GM12874 (cell line): ENCODE measurements at regions not wholly inside any gene's neighbourhood (a gene's known extent, or its start where the extent isn't known, plus 50 kb on each side); places are given as distances from the start of the nearest gene placed in this dataset.

ENCODE experiments used
- CTCF ChIP-seq: IDR thresholded peaks from 2 replicates; pipeline ENCODE4 v1.5.1; 2011; ENCODE audit warnings: low read depth, mild to moderate bottlenecking, control low read depth, low read length, moderate library complexity; ENCODE audit not compliant: insufficient read depth

- no peak for TF ChIP-seq CTCF
These were observed 319.1 kb downstream of the GPAT3 start for GRCh38 chr4:83855044-83855443.

GRCh38 chr4:83852085-83852451, 316.2 kb downstream of the GPAT3 start:
- no peak for TF ChIP-seq CTCF

GRCh38 chr4:83851261-83852084, 315.6 kb downstream of the GPAT3 start:
- no peak for TF ChIP-seq CTCF

GRCh38 chr4:83850435-83850834, 314.5 kb downstream of the GPAT3 start:
- TF ChIP-seq CTCF = no peak

GRCh38 chr4:83846193-83846830, 310.4 kb downstream of the GPAT3 start:
- no peak for TF ChIP-seq CTCF

- no peak for TF ChIP-seq CTCF
These were observed 303.7 kb downstream of the GPAT3 start for GRCh38 chr4:83839615-83840014.

- TF ChIP-seq CTCF = no peak
These were observed 301.9 kb downstream of the GPAT3 start for GRCh38 chr4:83837614-83838308.
